ENCODE measurements at regions not wholly inside any gene's neighbourhood (a gene's known extent, or its start where the extent isn't known, plus 50 kb on each side); places are given as distances from the start of the nearest gene placed in this dataset.

DNA sequence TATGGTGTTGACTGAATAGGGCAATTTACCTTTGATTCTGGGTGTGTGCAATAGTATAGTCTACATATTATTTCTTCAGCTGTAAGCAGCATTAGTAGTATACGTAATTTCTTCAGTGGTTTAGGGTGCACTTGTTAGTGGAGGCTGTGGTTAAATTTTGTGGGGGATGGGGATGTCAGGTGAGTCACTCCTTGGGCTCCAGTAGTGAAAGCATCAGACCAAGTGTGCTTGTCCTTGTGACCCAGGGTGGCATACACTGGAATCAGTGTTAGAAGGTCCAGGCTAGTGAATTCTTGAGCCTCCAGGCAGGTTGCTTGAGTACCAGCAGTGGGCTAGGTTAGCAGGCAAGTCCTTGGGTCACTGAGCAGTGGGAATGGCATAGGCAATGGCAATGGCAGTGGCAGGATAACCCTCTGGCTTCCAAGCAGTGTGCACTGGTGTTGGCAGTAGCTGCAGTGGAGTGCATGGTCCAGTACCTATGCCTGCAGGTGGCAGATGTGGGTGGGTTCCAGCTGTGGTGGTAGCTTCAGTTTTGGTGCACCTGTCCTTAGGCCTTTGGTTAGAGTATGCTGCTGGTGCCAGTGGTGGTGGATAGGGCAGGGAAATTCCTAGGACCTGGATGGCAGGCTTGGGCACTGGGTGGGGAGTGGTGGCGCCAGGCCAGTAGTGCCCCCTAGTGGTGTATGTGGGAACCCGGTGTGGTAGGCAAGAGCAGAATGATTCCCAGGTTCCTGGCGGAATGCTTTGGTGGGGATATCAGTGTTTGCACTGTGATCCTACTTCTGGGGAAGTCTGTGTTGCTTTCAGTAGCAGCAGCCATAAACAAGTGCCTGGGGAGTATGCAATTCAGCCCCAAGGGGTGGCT lies 531.0 kb downstream of the SMARCA1 start:
- no peak for TF ChIP-seq CTCF (IDR thresholded peaks at IDR 0.05)
- no peak for TF ChIP-seq POLR2A (IDR thresholded peaks at IDR 0.05)
